ENCODE measurements at regions not wholly inside any gene's neighbourhood (a gene's known extent, or its start where the extent isn't known, plus 50 kb on each side); places are given as distances from the start of the nearest gene placed in this dataset.

DNA sequence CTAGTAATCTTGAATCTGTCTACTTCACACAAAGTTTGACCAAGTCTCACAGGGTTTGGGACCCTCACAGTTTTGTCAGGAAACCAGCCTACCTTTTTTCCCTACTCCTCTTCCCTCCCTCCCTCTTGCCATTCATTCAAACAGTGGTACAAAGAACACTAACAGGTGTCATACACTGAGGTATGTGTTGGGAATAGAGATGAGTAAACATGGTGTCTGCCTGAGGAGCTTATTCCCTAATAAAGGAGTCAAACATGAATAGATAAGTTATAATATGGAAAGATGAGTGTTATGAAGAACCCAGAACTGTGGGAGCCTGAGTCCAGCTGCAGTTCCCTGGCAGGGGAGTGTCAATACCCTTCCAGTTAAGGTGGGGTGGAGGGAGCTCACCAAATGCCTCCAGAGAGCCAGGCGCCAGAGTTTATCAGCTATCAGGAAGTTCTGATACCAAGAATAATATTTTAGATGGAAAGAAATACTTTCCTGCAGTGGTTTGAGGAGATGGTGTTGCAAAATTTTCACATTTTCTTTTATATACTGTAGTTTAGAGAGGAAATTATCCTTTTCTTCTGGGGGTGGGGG, 183.4 kb upstream of the NR3C1 start:
- DNase-seq (ENCODE audit: low spot score) = no peak

DNA sequence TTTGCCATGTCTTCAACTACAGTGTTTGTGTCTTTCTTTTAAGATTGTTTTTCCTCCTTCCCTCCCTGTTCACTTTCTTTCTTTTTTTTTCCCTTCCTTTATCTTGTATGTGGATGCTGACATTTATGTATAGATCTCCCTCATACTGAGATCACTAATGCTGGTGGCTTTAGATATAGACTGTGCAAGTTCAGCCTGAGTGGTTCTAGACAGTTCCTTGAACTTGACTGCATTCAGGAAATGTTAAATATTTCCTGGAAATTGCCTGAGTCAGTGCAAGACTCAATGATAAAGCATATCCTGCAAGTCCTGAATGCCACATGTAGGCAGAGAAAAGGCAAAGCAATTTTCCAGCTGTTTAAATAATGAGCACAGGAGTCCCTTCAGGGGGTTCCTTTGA, 182.5 kb upstream of the NR3C1 start:
- no peak for DNase-seq (ENCODE audit: low spot score)

GRCh38 chr5:143583409-143583808, 179.9 kb upstream of the NR3C1 start:
- no peak for DNase-seq (ENCODE audit: low spot score)

DNA sequence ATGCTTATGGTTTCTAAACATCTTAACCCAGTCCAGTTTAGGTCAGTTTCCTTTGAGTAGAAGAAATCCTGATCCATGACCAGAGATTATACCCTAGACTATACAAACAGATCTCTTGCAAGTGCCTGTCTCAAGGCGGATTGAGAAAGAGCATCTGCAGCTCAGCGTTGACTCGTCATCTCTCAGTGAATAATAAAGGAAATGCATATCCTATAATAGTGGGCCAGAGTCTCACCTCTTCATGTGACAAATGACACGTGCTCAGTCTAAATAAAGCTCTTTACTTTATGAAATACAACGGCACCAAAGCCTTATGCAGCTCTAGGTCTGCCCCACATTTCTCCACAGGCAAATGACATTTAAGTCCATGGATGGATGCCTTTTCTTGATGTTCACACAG, 179.4 kb upstream of the NR3C1 start:
- DNase-seq (ENCODE audit: low spot score) = no peak

DNA sequence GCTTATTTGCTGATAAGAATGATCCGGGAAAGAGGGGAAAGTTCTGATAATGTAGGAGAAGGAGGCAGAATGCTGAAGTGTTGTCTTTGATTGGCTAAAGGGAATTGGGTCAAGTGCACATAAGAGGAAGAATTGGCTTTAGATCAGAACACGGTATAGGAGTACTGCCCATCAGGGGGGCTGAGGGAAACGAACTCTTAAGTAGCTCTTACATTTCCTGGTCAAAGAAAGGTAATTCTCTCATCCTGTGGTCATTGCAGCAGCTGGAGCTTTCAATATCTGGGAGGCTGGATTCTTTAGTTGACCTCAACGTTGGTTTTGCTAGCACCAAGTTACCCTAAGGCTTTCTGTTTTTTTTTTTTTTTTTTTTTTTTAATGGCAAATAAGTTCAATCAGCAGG, 178.7 kb upstream of the NR3C1 start:
- no peak for DNase-seq (ENCODE audit: low spot score)

DNA sequence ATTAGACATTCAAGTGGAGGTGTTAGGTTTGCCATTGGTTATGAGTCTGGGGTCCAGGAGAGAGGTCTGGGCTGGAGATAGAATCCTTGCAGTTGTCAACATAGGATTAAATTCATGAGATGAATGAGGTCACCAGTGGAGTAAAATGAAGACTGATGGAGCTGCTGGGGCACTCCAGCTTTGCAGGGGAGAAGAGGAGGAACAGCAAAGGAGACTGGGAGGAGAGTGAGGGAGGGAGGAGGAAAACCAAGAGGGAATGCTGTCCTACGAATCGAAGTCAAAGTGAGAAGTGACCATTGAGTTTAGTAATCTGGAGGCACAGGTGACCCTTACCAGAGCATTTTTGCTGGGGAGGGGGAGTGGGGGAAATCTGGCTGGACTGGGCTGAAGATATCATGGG, 178.2 kb upstream of the NR3C1 start:
- no peak for DNase-seq (ENCODE audit: low spot score)

- no peak for DNase-seq (ENCODE audit: low spot score)
These were observed 177.7 kb upstream of the NR3C1 start for GRCh38 chr5:143581147-143581546.

DNA sequence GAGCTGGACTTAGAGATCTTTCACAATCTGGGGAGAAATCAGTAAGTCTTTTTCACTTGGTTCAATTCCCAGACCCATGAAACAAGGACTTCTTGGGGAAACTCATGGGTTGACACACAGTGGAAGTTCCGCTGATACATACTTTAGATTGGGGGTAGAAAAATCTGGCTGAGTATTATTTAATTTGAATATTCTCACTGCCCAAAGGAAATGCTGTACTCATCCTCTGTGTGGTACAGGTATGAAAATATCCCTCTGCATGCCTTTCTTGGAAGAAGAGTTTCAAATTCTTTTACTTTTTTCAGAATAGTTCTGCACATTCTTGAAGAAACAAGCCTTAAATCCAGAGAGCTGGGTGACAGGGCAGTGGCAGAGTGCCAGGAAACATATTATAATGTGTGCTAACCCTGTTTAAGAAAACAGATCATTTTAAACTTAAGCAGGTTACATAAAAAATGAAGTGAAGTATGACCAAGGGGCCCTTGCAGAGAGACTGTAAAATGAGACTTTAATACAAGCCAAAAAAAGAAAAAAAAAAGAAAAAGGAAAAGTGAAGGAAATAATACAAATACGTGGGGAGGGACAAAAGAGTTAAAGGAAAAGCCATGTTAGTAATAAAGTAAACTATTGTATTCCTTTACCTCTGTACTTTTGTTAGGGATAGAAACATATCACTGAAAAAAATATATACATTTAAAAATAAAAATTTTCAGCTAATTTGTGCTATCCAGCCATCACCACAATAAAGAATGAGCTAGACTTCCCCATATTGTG, 173.4 kb upstream of the NR3C1 start:
- DNase-seq (ENCODE audit: low spot score) = no peak

DNA sequence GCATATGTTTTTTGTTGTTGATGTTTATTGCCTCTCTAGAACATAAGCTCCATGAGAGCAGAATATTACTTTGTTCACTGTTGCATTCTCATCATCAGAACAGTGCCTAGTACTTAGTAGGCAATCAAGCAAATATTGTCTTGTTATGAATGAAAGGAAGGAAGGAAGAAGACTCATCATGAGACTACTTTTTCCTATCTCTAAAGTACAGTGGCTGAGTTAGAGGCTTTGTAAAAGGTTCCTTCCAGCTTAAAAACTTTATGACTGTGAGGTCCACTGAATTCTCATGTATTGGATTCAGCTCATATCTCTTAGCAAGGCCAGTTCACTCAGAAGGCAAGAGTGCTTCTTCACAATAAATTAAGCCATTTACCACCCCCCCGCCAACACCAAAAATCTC, 171.8 kb upstream of the NR3C1 start:
- DNase-seq (ENCODE audit: low spot score) = no peak

DNA sequence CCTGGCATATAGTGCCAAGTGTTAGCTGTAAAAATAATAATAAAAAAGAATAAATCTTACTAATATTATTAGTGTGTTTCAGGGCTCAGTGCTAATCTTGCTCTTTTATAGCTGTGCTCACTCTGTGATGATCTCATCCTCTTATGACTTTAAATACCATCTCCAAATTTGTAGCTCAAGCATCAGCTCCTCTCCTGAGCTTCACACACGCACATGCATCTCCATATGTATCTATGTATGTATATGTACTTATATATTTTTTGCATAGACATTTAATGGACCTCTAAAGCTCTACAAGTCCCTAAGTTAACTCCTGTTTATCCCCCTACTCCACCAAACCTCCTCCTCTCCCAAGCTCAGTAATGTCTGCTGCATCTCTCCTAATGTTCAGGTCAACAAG, 170.8 kb upstream of the NR3C1 start:
- DNase-seq (ENCODE audit: low spot score) = no peak

GRCh38 chr5:143573568-143574170, 170.2 kb upstream of the NR3C1 start:
- no peak for DNase-seq (ENCODE audit: low spot score)

DNA sequence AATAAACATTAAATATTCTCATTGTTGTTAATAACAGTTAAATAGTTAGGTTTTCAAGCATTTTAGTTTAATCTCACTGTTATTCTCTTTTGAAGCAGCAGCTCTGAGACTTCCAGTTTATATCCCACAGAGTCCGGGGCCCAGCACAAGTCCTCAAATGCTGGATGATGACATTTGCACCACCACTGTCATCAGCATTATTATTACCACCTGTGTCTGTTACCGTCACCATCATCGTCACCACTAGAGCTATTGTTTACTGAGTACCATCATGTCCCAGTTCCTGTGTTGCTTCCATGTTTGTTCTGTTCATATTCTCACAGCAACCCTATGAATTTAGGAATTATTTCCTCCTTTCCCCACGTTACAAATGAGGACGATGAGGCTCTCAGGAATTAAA, 169.2 kb upstream of the NR3C1 start:
- no peak for DNase-seq (ENCODE audit: low spot score)

DNA sequence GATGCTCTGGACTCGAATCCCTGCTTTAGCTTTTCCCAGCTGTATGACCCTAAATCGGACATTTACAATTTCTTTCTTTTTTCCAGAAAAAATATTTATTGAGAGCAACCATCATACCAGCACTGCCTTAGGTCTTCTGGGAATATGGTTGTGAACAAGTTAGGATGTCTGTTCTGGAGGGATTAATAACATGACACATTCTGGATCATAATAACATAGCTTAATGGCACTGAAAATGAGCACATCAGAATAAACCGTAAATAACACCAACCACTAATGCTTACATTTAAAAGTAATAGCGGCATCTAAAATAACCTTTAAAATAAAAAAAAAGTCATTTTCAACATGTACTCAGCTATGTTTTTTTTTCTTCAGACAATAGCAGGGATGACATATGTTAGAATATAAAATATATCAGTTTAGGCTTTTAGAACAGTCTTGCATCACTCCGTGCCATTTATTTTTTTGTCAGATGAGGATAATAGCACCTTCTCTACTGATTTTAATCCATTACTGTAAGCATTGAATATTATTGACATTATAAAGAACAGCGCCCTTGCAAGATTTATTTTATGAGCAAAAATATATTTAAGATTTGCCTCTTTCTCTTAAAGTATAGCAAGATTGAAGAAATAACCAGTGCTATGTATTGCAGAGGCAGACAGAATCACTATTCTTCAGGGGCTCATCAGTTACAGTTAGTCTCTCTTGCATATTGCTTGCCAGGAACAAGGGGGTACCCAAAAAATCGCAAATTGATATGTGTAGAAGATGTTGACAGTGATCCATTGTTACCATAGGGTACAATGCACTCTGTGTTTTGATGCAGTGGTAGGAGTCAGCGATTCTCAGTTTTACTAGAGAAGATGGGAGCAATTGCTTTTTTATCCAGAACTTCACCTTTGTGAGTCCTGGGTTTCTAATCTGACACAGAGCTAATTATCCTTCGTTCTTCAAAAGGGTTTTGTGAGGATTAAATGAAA, 168.4 kb upstream of the NR3C1 start:
- DNase-seq (ENCODE audit: low spot score) = no peak

DNA sequence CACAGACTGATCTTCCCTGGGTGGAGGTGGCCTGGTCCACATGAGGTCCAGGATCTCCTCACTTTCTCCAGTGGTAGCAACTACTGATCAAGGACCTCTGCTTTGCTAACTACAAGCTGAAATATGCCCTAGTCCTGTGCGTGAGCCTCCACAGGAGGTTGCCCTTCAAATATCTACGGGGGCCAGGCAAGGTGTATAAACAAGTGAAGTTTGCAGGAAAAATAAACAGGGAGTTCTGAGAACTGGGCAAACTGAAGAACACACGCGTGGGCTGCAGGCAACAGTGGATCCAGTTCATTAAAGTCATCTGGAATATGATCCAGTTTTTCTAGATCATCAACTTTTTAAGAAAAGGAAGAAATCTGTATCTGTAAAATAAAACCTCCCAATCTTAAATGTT, 167.5 kb upstream of the NR3C1 start:
- DNase-seq (ENCODE audit: low spot score) = no peak

DNA sequence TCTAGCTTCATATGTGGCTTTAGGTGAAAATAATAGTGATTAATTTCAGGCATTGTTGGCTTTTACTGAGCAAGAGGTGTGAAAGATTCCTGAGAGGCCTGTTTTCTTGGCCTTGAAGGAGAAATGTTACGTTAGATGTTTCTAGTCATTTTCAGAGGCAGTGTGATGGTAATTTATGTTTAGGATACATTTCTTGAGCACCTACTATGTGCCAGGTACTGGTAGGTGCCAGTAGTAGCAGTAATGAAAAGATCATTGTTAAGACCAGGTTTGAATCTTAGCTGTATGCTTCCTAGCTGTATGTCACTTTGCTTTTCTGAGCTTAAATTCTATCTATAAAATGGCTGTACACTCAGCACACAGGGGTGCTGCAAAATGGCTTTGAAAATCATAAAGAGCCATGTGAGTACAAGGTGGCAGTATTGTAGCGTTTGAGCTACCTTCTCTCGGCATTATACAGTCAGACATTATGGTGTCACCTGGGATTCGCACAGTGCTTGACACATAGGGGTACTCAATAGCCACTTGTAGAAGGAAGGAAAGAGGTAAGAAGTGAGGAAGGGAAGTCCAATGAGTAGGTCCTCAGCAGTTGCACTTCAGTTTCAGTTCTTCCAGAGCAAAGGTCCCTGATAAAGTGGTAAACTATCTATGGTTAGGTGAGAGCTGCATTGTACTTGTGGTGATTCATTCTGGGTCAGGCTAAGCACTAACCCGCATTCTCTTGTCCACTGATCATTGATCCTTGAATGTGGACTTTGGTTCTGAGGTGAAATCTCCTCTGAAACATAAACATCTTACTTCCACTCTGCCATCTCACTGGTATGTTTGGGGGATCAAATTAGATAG, 166.5 kb upstream of the NR3C1 start:
- DNase-seq (ENCODE audit: low spot score) = no peak

DNA sequence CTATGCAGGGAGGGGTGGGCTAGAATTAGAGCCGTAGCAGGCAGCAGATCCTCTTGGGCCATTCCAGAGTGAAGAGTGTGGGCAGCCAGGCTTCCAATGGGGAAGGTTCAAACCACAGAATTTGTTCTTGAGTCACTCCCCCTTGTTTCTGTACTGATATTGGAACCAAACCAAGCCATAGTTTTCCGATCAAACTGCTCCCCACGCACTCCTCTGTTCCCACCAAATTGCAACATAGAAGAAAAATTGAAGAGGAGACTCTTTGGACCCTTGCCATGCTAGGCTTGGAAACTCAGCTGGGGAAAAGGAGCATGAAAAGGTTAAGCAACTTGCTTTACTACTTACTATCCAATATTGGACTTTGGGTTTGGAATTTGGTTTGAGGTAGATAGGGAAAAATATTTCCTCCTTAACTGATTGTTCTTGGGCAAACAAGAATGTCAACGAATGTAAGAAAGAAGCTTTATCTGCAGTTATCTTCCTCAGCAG, 165.8 kb upstream of the NR3C1 start:
- DNase-seq (ENCODE audit: low spot score) = no peak

GRCh38 chr5:143567583-143568504, 164.4 kb upstream of the NR3C1 start:
- DNase-seq (ENCODE audit: low spot score) = no peak

GRCh38 chr5:143566139-143566538, 162.7 kb upstream of the NR3C1 start:
- DNase-seq (ENCODE audit: low spot score) = no peak

DNA sequence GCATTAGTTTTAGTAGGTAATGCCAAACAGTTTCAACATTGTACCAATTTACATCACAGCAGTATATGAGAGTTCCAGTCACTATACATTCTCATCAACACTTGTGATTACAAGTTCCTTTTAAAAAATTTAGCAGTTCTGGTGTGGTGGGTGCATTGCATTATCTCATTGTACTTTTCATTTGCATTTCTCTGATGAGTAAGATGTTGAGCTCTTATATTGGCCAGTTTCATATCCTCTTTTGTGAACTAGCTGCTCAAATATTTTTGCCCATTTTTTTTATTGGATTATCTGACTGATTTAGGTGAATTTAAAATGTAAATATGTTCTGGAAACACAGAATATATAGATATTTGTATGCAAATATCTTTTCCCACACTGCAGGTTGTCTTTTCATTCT, 160.9 kb upstream of the NR3C1 start:
- no peak for DNase-seq (ENCODE audit: low spot score)

- DNase-seq (ENCODE audit: low spot score) = no peak
These were observed 159.4 kb upstream of the NR3C1 start for GRCh38 chr5:143562935-143563334.

All from LoVo (cell line).